ENCODE measurements at regions not wholly inside any gene's neighbourhood (a gene's known extent, or its start where the extent isn't known, plus 50 kb on each side); places are given as distances from the start of the nearest gene placed in this dataset.
"Not testable (repeated sequence)": the region's sequence is repeated elsewhere in the genome, so short reads cannot be mapped to it uniquely, and the experiment has no call there.

GRCh38 chr7:65510187-65510538 is 136.5 kb downstream of the ZNF92 start:
- TF ChIP-seq CEBPB (IDR thresholded peaks at IDR 0.05; ENCODE audit: low read depth, low read length); POLR2A (IDR thresholded peaks at IDR 0.05; ENCODE audit: low read depth, low read length); USF2 (IDR thresholded peaks at IDR 0.05; ENCODE audit: low read depth, low read length); SMC3 (IDR thresholded peaks at IDR 0.05; ENCODE audit: low read depth, low read length); RAD21 (IDR thresholded peaks at IDR 0.05; ENCODE audit: low read length); NFE2L2 (IDR thresholded peaks at IDR 0.05; ENCODE audit: low read depth, low read length): not testable (repeated sequence)
- TF ChIP-seq, protein P1, sequence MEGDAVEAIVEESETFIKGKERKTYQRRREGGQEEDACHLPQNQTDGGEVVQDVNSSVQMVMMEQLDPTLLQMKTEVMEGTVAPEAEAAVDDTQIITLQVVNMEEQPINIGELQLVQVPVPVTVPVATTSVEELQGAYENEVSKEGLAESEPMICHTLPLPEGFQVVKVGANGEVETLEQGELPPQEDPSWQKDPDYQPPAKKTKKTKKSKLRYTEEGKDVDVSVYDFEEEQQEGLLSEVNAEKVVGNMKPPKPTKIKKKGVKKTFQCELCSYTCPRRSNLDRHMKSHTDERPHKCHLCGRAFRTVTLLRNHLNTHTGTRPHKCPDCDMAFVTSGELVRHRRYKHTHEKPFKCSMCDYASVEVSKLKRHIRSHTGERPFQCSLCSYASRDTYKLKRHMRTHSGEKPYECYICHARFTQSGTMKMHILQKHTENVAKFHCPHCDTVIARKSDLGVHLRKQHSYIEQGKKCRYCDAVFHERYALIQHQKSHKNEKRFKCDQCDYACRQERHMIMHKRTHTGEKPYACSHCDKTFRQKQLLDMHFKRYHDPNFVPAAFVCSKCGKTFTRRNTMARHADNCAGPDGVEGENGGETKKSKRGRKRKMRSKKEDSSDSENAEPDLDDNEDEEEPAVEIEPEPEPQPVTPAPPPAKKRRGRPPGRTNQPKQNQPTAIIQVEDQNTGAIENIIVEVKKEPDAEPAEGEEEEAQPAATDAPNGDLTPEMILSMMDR (conservative IDR thresholded peaks at IDR 0.05; ENCODE audit: low read depth, low read length) = not testable (repeated sequence)

Measured in IMR-90 (cell line).